Stomach (tissue), 8 donors: ENCODE measurements at regions not wholly inside any gene's neighbourhood (a gene's known extent, or its start where the extent isn't known, plus 50 kb on each side); places are given as distances from the start of the nearest gene placed in this dataset.

ENCODE experiments used
- DNase-seq, 2 donors: peaks; one replicate each; pipeline versions ENCODE4 v3.0.0 to v3.0.0-alpha.2; 2013 to 2019
- H3K27ac ChIP-seq, 5 donors: fragments of 200-600 bp in 4 of 5; sonication (generic) in 4 of 5; one replicate each; pipeline ENCODE4 v1.5.1; 2013 to 2019; ENCODE audit warnings: mild to moderate bottlenecking in 1 of 5, moderate library complexity in 1 of 5
- H3K27me3 ChIP-seq, 3 donors: fragments of 200-600 bp; sonication (generic); one replicate each; pipeline ENCODE4 v1.5.1; 2017 to 2019; ENCODE audit warnings: mixed run types in 1 of 3
- H3K36me3 ChIP-seq, 4 donors: fragments of 200-600 bp; sonication (generic); 1 replicate in 3 of 4; 2 replicates in 1 of 4; pipeline ENCODE4 v1.5.1; 2016 to 2019
- H3K4me1 ChIP-seq, 4 donors: fragments of 200-600 bp; sonication (generic); one replicate each; pipeline ENCODE4 v1.5.1; 2016 to 2019
- H3K4me3 ChIP-seq, 4 donors: fragments of 200-600 bp; sonication (generic) in 3 of 4; one replicate each; pipeline ENCODE4 v1.5.1; 2016 to 2019; ENCODE audit warnings: mild to moderate bottlenecking in 1 of 4
- H3K9me3 ChIP-seq, 4 donors: fragments of 200-600 bp; sonication (generic); one replicate each; pipeline ENCODE4 v1.5.1; 2016 to 2019
- CTCF ChIP-seq, 7 experiments: fragments of 450-650 bp in 4 of 7; fragments of 200-600 bp in 3 of 7; sonication (generic) in 3 of 7; IDR thresholded peaks; one replicate each; pipeline ENCODE4 v1.5.1; 2016 to 2019; ENCODE audit warnings: antibody characterized with exemption in 7 of 7, control low read depth in 2 of 7, mild to moderate bottlenecking in 1 of 7
- EP300 ChIP-seq: sonication (generic); formaldehyde crosslinking; IDR thresholded peaks from one replicate; pipeline ENCODE4 v1.6.1; 2017; ENCODE audit warnings: antibody characterized with exemption
- POLR2A ChIP-seq, 4 donors: fragments of 450-650 bp; IDR thresholded peaks; one replicate each; pipeline ENCODE4 v1.6.1; 2016; ENCODE audit warnings: antibody characterized with exemption in 4 of 4, control low read depth in 2 of 4, mild to moderate bottlenecking in 1 of 4, moderate library complexity in 1 of 4
- POLR2AphosphoS5 ChIP-seq, 3 donors: sonication (generic); formaldehyde crosslinking; IDR thresholded peaks; one replicate each; pipeline ENCODE4 v1.6.1; 2016; ENCODE audit warnings: antibody characterized with exemption in 3 of 3
- WGBS, 5 donors: extraction: QIAGEN DNeasy Blood & Tissue Kit in 3 of 5; methylation state at CpG; one replicate each; pipeline versions ENCODE4 v1.1.5 to v1.1.7; 2013 to 2018; 5-methylcytosine and 5-hydroxymethylcytosine counted together
- intact Hi-C: fragments of 100-400 bp; cut with DNase I; formaldehyde crosslinking; loops from one replicate; pipeline ENCODE4 v1.15.1; 2023; ENCODE audit warnings: low total_unique reads
- donor health status: healthy with polysubstance abuse.
- donor health status: Bipolar disorder and iron deficiency.
- donor health status: healthy.

- no peak for TF ChIP-seq POLR2A (IDR thresholded peaks at IDR 0.05)
- no peak for TF ChIP-seq POLR2AphosphoS5 (IDR thresholded peaks at IDR 0.05)
- TF ChIP-seq EP300: no peak
- no peak for TF ChIP-seq CTCF (IDR thresholded peaks at IDR 0.05)
- H3K27me3 ChIP-seq: no peaks in the 10 kb centered on the region
- no peak overlapping the region for H3K4me3 ChIP-seq
- no peaks in the 10 kb centered on the region for H3K36me3 ChIP-seq
- DNase-seq: no peak
- no peaks in the 10 kb centered on the region for H3K4me1 ChIP-seq
- intact Hi-C loops: no loop called here
- peaks cover 0 to 23% (median 6%) of the 10 kb centered on the region in 4 donors for H3K9me3 ChIP-seq
- WGBS, 5 donors: 88 to 96% (median 90%) methylated on average over 1 of the region's 1 CpG
- H3K27ac ChIP-seq: no peak overlapping the region
These were observed 142.6 kb downstream of the PDHA2 start for GRCh38 chr4:95982516-95982915.

- H3K27me3 ChIP-seq: no peaks in the 10 kb centered on the region
- TF ChIP-seq EP300 (no peak), POLR2A (IDR thresholded peaks at IDR 0.05) (no peak), CTCF (IDR thresholded peaks at IDR 0.05) (no peak), POLR2AphosphoS5 (IDR thresholded peaks at IDR 0.05) (no peak)
- no peak overlapping the region for H3K27ac ChIP-seq
- intact Hi-C loops: no loop called here
- no peaks in the 10 kb centered on the region for H3K36me3 ChIP-seq
- DNase-seq: no peak
- WGBS, 5 donors: 52 to 73% (median 58%) methylated on average over 5 to 6 of the region's 6 CpGs
- no peaks in the 10 kb centered on the region for H3K4me1 ChIP-seq
- peaks cover 0 to 23% (median 6%) of the 10 kb centered on the region in 4 donors for H3K9me3 ChIP-seq
- no peak overlapping the region for H3K4me3 ChIP-seq
These were observed 144.2 kb downstream of the PDHA2 start for GRCh38 chr4:95984081-95984480.

GRCh38 chr4:95985051-95985450 is 145.2 kb downstream of the PDHA2 start:
- no peak for TF ChIP-seq POLR2A (IDR thresholded peaks at IDR 0.05)

GRCh38 chr4:95985791-95986550 is 146.1 kb downstream of the PDHA2 start:
- H3K27me3 ChIP-seq: no peaks in the 10 kb centered on the region
- H3K4me1 ChIP-seq: no peaks in the 10 kb centered on the region
- H3K36me3 ChIP-seq: no peaks in the 10 kb centered on the region
- 88 to 95% (median 92%) methylated on average over 4 of the region's 4 CpGs for WGBS, 5 donors
- intact Hi-C loops: no loop called here
- no peak overlapping the region for H3K27ac ChIP-seq
- H3K9me3 ChIP-seq: peaks cover 0 to 11% (median under 1%) of the 10 kb centered on the region in 4 donors
- TF ChIP-seq CTCF (IDR thresholded peaks at IDR 0.05) (no peak), POLR2A (IDR thresholded peaks at IDR 0.05) (no peak), EP300 (no peak), POLR2AphosphoS5 (IDR thresholded peaks at IDR 0.05) (no peak)
- H3K4me3 ChIP-seq: no peak overlapping the region
- no peak for DNase-seq

More at GRCh38 chr4:95985051-95985450, 145.2 kb downstream of the PDHA2 start:
- H3K27ac ChIP-seq: no peak overlapping the region
- 73 to 84% (median 78%) methylated on average over 4 of the region's 4 CpGs for WGBS, 5 donors
- no peaks in the 10 kb centered on the region for H3K36me3 ChIP-seq
- H3K4me3 ChIP-seq: no peak overlapping the region
- peaks cover 0 to 20% (median 5%) of the 10 kb centered on the region in 4 donors for H3K9me3 ChIP-seq
- no peaks in the 10 kb centered on the region for H3K27me3 ChIP-seq
- H3K4me1 ChIP-seq: no peaks in the 10 kb centered on the region
- intact Hi-C loops: no loop called here
- peak in 1 of 2 donors; percentile 28 for DNase-seq

GRCh38 chr4:95987851-95988250 is 148.0 kb downstream of the PDHA2 start:
- H3K36me3 ChIP-seq: no peaks in the 10 kb centered on the region
- H3K27me3 ChIP-seq: no peaks in the 10 kb centered on the region
- intact Hi-C loops: no loop called here
- no peak for TF ChIP-seq EP300
- no peak for TF ChIP-seq CTCF (IDR thresholded peaks at IDR 0.05)
- no peak for TF ChIP-seq POLR2AphosphoS5 (IDR thresholded peaks at IDR 0.05)
- no peak for TF ChIP-seq POLR2A (IDR thresholded peaks at IDR 0.05)
- no peak for DNase-seq
- H3K9me3 ChIP-seq: no peaks in the 10 kb centered on the region
- no peak overlapping the region for H3K27ac ChIP-seq
- no peak overlapping the region for H3K4me3 ChIP-seq
- no peaks in the 10 kb centered on the region for H3K4me1 ChIP-seq
